Osteocyte (in vitro differentiated cells): ENCODE measurements at regions not wholly inside any gene's neighbourhood (a gene's known extent, or its start where the extent isn't known, plus 50 kb on each side); places are given as distances from the start of the nearest gene placed in this dataset.

Experiments
- DNase-seq: peaks from one replicate; pipeline ENCODE4 v3.0.0; 2021; ENCODE audit warnings: mixed read lengths; ENCODE audit not compliant: unreplicated experiment; ENCODE audit errors: extremely low spot score
- H3K27ac Mint-ChIP-seq: one replicate; pipeline ENCODE4 v1.8.0; 2021; ENCODE audit warnings: mild to moderate bottlenecking, mixed read lengths; ENCODE audit not compliant: unreplicated experiment
- H3K27me3 Mint-ChIP-seq: one replicate; pipeline ENCODE4 v1.8.0; 2021; ENCODE audit warnings: mixed read lengths; ENCODE audit not compliant: unreplicated experiment
- H3K36me3 Mint-ChIP-seq: one replicate; pipeline ENCODE4 v1.8.0; 2021; ENCODE audit warnings: mixed read lengths; ENCODE audit not compliant: unreplicated experiment
- H3K4me1 Mint-ChIP-seq: one replicate; pipeline ENCODE4 v1.8.0; 2021; ENCODE audit warnings: mixed read lengths; ENCODE audit not compliant: unreplicated experiment
- H3K4me3 Mint-ChIP-seq: one replicate; pipeline ENCODE4 v1.8.0; 2021; ENCODE audit warnings: mild to moderate bottlenecking, moderate library complexity, mixed read lengths; ENCODE audit not compliant: unreplicated experiment
- H3K9me3 Mint-ChIP-seq: one replicate; pipeline ENCODE4 v1.8.0; 2021; ENCODE audit warnings: mixed read lengths; ENCODE audit not compliant: unreplicated experiment
- TF ChIP-seq, protein P1 (sequence below): fragments of 200-600 bp; sonication (generic); IDR thresholded peaks from 2 replicates; pipeline ENCODE4 v1.5.0; 2021; ENCODE audit warnings: antibody characterized with exemption, mild to moderate bottlenecking, moderate library complexity

DNA sequence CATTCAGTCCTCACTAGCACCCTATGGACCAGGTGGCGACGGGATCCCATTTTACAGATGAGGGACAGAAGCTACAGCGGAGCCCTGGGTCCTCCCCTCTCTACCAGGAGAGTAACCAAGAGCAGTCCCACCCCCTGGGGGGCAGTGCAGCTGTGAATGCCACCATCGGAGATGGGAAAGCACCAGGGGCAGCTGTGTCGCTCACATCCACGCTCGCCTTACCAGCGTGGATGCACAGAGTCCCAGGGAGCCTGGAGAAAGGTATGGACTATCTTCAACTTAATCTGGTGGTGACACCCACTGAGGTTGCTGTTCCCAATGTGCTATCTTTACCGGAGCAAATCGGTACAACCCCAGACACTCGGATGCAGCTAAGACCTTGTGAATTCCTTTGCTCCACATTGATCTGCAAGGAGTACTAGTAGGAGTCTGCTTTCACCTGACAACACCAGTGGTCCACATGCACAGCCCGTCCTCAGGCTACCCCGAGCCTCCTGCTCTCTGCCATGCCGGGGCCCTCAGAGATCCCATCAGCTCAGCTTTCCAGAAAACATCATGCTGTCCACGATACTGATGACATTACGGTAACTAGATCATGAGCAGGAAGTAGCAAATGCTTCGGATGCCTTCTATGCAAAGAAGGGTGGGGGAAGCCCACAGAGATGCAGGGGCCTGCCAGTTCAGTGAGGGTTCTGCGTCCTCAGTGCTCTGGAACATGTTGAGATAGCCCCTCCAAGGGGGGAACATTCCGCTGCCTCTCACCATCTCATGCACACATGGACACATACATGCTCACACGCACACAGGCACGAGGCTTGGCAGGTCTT lies 126.0 kb downstream of the CTTN start:
- no peak for DNase-seq
- TF ChIP-seq, protein P1, sequence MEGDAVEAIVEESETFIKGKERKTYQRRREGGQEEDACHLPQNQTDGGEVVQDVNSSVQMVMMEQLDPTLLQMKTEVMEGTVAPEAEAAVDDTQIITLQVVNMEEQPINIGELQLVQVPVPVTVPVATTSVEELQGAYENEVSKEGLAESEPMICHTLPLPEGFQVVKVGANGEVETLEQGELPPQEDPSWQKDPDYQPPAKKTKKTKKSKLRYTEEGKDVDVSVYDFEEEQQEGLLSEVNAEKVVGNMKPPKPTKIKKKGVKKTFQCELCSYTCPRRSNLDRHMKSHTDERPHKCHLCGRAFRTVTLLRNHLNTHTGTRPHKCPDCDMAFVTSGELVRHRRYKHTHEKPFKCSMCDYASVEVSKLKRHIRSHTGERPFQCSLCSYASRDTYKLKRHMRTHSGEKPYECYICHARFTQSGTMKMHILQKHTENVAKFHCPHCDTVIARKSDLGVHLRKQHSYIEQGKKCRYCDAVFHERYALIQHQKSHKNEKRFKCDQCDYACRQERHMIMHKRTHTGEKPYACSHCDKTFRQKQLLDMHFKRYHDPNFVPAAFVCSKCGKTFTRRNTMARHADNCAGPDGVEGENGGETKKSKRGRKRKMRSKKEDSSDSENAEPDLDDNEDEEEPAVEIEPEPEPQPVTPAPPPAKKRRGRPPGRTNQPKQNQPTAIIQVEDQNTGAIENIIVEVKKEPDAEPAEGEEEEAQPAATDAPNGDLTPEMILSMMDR, result no peak
- no peaks in the 10 kb centered on the region for H3K9me3 Mint-ChIP-seq
- H3K27ac Mint-ChIP-seq, result no peak overlapping the region
- H3K4me1 Mint-ChIP-seq, result no peaks in the 10 kb centered on the region
- H3K27me3 Mint-ChIP-seq, result peaks cover 25% of the 10 kb centered on the region
- no peaks in the 10 kb centered on the region for H3K36me3 Mint-ChIP-seq
- no peak overlapping the region for H3K4me3 Mint-ChIP-seq

DNA sequence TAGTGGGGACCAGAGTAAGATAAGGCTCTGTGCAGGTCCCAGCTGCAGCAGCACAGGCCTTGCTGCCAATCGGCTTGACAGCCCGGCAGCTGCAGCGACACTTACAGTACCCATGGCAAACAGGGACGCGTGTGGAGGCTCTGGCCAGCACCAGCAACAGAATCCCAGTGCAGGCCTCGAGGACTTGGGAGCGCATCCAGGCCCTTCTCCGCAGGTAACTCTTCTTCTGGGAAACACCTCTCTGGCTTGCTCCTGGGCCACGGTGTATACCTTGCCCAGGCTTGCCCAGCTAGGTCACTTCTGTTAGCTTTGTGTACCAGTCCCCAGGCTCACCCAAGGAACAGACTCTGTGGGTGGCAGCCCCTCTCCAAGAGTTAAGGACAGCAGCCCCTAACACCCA lies 126.7 kb downstream of the CTTN start:
- H3K36me3 Mint-ChIP-seq, result no peaks in the 10 kb centered on the region
- no peak for DNase-seq
- H3K4me3 Mint-ChIP-seq, result no peak overlapping the region
- H3K27me3 Mint-ChIP-seq, result peaks cover 25% of the 10 kb centered on the region
- H3K9me3 Mint-ChIP-seq, result no peaks in the 10 kb centered on the region
- TF ChIP-seq, protein P1, result no peak
- no peak overlapping the region for H3K27ac Mint-ChIP-seq
- no peaks in the 10 kb centered on the region for H3K4me1 Mint-ChIP-seq

DNA sequence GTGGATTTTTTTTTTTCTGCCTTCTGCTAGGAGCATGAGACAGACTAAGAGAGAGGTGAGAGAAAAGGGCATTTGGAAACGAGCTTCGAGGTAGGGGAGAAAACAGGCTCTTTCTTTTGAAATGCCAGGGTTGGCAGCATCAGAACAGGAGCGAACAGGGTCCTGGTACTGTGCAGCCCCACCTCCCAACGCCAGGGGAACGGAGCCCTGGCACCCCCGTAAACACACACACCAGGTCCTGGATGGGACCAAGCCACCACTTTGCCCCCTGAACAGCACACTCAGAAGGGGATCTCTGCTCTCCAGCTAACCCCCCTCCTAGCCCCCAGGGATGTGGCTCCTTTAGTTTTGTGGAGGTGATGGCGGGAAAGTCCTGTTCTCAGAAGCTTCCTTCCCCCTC lies 127.1 kb downstream of the CTTN start:
- no peak for DNase-seq

DNA sequence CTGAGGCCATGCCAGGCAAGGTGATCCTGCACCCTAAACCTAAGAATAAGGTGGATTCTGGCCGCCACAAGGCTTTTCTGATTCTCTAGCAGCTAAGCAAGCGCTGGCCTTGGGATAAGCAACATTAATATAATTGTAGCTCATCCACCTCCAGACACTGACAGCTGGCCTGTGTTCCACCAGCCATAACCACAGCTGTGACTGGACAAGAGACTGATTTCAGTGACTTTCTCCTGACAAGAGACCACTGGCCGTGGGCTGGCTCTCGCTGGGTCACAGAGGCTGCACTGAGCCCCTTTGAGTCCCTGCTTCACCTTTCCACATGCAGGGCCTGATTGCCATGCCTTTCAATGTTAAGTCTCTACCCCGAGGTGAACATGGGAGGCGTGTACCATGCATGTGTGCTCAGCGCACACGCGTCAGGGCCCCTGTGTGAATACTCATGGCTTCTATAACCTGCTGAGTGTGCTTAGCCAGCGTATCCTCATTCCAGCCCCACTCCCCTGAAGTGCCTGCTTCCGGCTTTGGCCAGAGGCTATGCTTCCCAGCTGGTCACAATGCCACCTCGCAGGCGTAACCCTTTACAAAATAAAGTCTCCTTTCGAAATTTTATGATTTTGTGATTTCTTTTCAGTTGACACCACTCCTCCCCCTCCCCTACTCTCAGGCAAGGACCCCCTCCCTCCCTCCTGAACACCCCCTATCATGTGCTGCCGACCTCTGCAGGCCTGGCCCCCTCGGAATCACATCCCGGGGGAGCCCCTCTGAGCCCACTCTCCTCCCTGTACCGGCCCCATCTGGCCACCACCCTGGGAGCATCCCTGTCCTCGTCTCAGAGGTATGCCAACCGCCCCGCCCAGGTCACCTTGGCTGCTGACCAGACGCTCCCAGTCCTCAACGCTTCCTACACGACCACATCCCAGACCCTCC lies 128.1 kb downstream of the CTTN start:
- DNase-seq, result no peak
- Mint-ChIP-seq H3K36me3 (no peaks in the 10 kb centered on the region), H3K9me3 (no peaks in the 10 kb centered on the region), H3K27me3 (peaks cover 12% of the 10 kb centered on the region), H3K4me1 (no peaks in the 10 kb centered on the region), H3K27ac (no peak overlapping the region), H3K4me3 (no peak overlapping the region)
- TF ChIP-seq, protein P1, result no peak

More for the DNA sequence above, 127.1 kb downstream of the CTTN start:
- Mint-ChIP-seq H3K9me3 (no peaks in the 10 kb centered on the region), H3K36me3 (no peaks in the 10 kb centered on the region), H3K4me1 (no peaks in the 10 kb centered on the region), H3K27me3 (peaks cover 21% of the 10 kb centered on the region), H3K27ac (no peak overlapping the region), H3K4me3 (no peak overlapping the region)
- TF ChIP-seq, protein P1, result no peak

DNA sequence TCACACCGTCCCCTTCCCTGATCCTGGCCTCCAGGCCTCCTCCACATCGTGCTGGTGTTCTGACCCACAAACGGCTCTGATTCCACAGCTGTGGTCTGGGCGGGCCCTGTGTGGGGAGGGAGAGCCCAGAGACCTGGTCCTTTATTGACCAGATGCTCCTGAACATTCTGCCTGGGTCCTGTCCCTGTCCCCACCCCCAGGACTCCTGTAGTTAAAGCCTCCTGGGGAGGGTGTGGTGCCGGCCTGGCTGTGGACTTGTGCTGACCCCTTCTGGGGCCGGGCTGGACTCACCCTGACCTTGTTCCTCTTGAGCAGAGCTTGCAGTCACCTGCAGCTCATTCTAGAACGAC lies 128.7 kb downstream of the CTTN start:
- TF ChIP-seq, protein P1, result no peak
- Mint-ChIP-seq H3K27me3 (peaks cover 7% of the 10 kb centered on the region), H3K4me1 (no peaks in the 10 kb centered on the region), H3K27ac (no peak overlapping the region), H3K36me3 (no peaks in the 10 kb centered on the region), H3K4me3 (no peak overlapping the region), H3K9me3 (no peaks in the 10 kb centered on the region)
- DNase-seq, result no peak
